ENCODE measurements at regions not wholly inside any gene's neighbourhood (a gene's known extent, or its start where the extent isn't known, plus 50 kb on each side); places are given as distances from the start of the nearest gene placed in this dataset.

DNA sequence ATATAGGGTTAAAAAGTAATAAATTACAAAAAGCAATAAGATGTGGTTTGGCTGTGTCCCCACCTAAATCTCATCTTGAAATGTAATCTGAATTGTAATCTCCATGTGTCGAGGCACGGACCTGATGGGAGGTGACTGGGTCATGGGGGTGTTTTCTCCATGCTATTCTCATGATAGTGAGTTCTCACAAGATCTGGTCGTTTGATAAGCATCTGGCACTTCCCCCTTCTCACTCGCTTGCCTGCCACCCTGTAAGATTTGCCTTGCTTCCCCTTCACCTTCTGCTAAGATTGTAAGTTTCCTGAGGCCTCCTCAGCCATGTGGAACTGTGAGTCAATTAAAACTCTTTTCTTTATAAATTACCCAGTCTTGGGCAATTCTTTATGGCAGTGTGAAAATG is 577.4 kb downstream of the TBC1D4 start:
- Mint-ChIP-seq H3K9me3 (no peaks in the 10 kb centered on the region), H3K4me3 (no peak overlapping the region), H3K4me1 (ENCODE audit: low read depth) (no peaks in the 10 kb centered on the region), H3K27ac (no peak overlapping the region), H3K36me3 (no peaks in the 10 kb centered on the region), H3K27me3 (peaks cover 4% of the 10 kb centered on the region)
- no peak for DNase-seq
- CTCF ChIA-PET: no interaction called here
- intact Hi-C loops (cut with micrococcal nuclease): loop anchor here (10.0 kb wide), 1 partner anchor 1120 kb away; no protein-coding TSS in a partner anchor
- POLR2A ChIA-PET: no interaction called here

DNA sequence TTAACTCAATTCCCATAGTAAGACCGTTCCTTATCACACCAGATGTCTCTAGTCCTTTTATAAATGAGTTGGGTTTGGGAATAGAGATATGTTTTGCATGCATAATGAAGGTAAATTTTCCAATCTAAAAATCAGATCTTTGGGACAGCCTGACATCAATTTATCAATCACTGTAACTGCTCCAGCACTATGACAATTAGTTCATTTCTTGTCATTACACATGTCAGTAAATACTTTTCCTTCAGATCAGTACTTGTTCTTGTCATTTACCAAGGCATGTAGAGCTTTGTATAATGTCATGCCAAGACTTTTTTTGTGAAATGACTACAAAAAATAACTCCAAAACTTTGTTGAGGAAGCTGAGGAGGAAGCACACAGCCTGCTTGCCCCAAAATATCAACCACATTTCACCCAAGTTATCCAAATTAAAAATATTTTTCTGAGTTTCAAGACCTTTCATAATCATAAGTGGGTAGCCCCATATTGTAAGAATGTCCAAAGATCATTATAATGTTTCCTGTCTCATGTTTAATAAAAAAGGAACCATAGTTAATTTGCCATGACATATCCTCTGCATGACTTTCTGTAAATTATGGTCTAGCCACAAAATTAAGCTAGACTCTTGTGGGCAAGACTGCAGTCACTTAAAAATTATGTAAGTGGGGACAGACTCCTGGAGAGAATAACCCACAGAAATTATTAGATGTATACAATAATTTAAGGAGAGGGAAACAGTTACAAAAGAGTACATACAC is 586.8 kb downstream of the TBC1D4 start:
- POLR2A ChIA-PET: no interaction called here
- CTCF ChIA-PET: no interaction called here

DNA sequence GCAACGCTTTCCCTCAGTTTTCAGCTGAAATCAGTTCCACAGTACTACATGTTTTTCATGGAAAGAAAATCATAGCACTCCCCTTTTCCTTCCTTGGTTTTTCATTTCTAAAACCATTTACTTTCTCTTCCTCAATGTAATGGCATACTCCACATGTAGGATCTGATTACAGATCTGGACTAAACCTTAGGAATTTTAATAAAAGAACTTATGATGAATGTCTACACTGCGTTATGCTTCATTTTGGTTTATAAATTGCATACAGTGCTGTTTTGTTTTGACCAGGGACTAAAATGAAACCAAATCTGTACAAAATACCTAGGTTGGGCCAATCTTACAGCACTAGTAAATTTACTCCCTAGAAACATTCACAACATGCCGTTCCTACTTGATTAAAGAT is 589.9 kb downstream of the TBC1D4 start:
- ChIA-PET POLR2A (no interaction called here), CTCF (no interaction called here)
- no peaks in the 10 kb centered on the region for H3K36me3 Mint-ChIP-seq
- H3K27me3 Mint-ChIP-seq: peaks cover 5% of the 10 kb centered on the region
- H3K9me3 Mint-ChIP-seq: no peaks in the 10 kb centered on the region
- DNase-seq: no peak
- no peak overlapping the region for H3K27ac Mint-ChIP-seq
- intact Hi-C loops (cut with micrococcal nuclease): no loop called here
- H3K4me3 Mint-ChIP-seq: no peak overlapping the region
- H3K4me1 Mint-ChIP-seq (ENCODE audit: low read depth): no peaks in the 10 kb centered on the region

More for the DNA sequence above, 586.8 kb downstream of the TBC1D4 start:
- Mint-ChIP-seq H3K27me3 (peaks cover 7% of the 10 kb centered on the region), H3K4me1 (ENCODE audit: low read depth) (no peaks in the 10 kb centered on the region), H3K36me3 (no peaks in the 10 kb centered on the region), H3K4me3 (no peak overlapping the region), H3K27ac (no peak overlapping the region), H3K9me3 (no peaks in the 10 kb centered on the region)
- intact Hi-C loops (cut with micrococcal nuclease): no loop called here
- no peak for DNase-seq

DNA sequence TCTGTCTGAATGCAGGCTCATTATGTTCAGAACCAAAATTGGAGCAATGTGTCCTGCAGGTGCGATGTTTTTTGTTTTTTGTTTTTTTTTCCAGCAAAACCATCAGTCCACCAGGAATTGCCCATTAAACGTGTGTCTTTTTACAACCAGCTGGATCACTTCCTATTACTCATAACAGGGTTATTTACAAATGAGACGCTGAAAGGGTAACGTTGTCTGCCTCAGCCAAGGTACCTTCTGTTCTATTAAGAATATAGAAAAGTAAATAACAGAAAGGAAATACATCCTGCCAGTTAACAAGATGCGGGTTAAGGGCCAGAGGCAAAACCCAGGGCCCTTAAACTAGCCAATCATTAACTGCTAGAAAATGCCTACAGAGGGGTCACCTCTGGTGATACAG is 590.4 kb downstream of the TBC1D4 start:
- intact Hi-C loops (cut with micrococcal nuclease): no loop called here
- POLR2A ChIA-PET: no interaction called here

DNA sequence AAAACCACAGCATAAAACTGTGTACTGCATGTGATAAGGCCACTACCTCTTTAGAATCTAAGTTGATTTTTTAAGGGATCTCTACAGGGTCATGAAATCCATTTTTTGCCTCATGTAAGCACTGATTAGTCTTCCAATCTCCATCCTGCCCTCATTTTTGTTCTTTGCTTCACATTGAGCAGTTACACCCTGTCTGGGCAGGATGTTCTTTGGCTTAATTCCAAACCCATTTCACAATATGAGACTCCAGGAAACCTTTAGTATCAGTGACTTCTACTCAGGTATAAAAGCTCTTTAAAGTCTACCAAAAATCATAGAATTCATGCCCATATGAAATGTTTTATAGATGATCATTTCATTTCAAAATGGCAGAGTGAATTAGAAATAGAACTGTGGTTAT is 592.6 kb downstream of the TBC1D4 start:
- ChIA-PET POLR2A (no interaction called here), CTCF (no interaction called here)
- peaks cover 3% of the 10 kb centered on the region for H3K27me3 Mint-ChIP-seq
- H3K4me3 Mint-ChIP-seq: no peak overlapping the region
- DNase-seq: no peak
- no peaks in the 10 kb centered on the region for H3K36me3 Mint-ChIP-seq
- H3K27ac Mint-ChIP-seq: no peak overlapping the region
- intact Hi-C loops (cut with micrococcal nuclease): no loop called here
- no peaks in the 10 kb centered on the region for H3K4me1 Mint-ChIP-seq (ENCODE audit: low read depth)
- H3K9me3 Mint-ChIP-seq: no peaks in the 10 kb centered on the region

More for the DNA sequence above, 590.4 kb downstream of the TBC1D4 start:
- CTCF ChIA-PET: no interaction called here
- Mint-ChIP-seq H3K4me3 (no peak overlapping the region), H3K27me3 (peaks cover 3% of the 10 kb centered on the region), H3K9me3 (no peaks in the 10 kb centered on the region), H3K36me3 (no peaks in the 10 kb centered on the region), H3K4me1 (ENCODE audit: low read depth) (no peaks in the 10 kb centered on the region), H3K27ac (no peak overlapping the region)
- DNase-seq: no peak

DNA sequence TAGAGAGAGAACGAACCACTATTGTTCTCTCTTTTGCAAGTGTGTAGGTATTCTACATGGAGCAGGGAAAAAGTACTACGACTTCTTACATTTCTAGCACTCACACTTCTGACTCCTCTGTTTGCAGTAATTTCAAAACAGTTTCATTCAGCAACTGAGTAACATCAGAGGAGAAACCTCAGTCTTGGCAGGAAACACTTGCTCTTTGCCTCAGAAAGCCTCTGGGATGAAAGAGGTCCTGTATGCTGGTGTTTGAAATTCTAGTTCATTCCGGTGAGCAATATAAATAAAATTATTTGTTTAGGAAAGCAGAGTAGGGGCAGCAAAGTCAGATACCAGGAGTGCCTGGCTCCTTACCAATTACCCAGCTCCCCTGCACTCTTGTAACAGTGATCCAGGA is 595.5 kb downstream of the TBC1D4 start:
- ChIA-PET CTCF (no interaction called here), POLR2A (no interaction called here)
- Mint-ChIP-seq H3K36me3 (no peaks in the 10 kb centered on the region), H3K4me3 (no peak overlapping the region), H3K27me3 (no peaks in the 10 kb centered on the region), H3K4me1 (ENCODE audit: low read depth) (no peaks in the 10 kb centered on the region), H3K27ac (no peak overlapping the region), H3K9me3 (no peaks in the 10 kb centered on the region)
- no peak for DNase-seq
- intact Hi-C loops (cut with micrococcal nuclease): no loop called here

DNA sequence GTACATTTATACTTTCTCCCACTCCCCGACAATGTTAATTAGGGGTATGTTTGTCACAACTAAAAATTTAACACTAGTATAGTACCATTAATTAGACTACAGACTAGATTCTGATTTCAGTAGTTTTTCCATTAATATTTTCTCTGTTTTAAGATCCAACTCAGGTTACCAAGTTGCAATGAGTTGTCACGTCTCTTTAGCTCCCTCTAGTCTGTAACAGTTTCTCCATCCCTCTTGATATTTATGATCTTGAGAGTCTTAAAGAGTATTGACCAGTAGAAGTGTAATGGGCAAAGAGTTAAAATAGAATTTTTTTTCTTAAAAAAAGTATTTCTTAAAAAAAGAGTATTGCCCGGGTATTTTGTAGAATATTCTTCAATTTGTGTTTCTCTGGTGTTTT is 598.1 kb downstream of the TBC1D4 start:
- peaks cover 2% of the 10 kb centered on the region for H3K27me3 Mint-ChIP-seq
- no peaks in the 10 kb centered on the region for H3K4me1 Mint-ChIP-seq (ENCODE audit: low read depth)
- no peak overlapping the region for H3K27ac Mint-ChIP-seq
- H3K4me3 Mint-ChIP-seq: no peak overlapping the region
- H3K36me3 Mint-ChIP-seq: no peaks in the 10 kb centered on the region
- H3K9me3 Mint-ChIP-seq: peaks cover 4% of the 10 kb centered on the region
- CTCF ChIA-PET: no interaction called here
- DNase-seq: no peak
- intact Hi-C loops (cut with micrococcal nuclease): no loop called here
- POLR2A ChIA-PET: no interaction called here

DNA sequence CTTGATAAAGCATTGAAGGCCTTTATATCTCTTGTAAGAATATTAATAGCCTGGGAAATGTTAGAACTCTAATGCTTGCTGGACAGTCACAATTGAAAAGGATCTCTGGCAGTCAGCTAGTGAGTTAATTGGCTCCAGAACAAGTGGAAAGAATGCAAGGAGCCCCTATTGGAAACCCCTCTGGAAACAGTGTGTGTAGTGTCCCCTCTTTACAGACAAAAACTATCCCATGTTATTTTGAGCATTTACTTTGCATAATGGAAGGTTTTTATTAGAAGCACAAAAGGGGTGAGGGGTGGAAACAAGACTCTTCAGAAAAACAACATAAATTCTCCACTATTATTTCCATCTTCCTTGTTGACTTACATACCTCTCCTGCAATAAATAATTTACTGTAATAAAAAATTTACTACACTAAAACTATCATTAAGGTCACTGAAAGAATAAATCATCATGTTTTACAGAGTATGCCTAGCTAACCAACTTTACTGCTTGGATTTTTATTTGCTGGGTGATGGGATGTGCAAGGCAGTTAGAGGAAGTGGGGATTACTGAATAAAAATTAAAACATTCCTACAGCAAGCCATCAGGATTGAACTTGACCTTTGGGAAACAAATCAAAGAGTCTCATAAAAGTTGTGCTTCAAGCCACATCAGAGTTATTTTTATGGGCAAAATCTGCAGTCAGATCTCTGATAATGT is 610.4 kb downstream of the TBC1D4 start:
- H3K9me3 Mint-ChIP-seq: peaks cover 8% of the 10 kb centered on the region
- no peaks in the 10 kb centered on the region for H3K27me3 Mint-ChIP-seq
- H3K27ac Mint-ChIP-seq: no peak overlapping the region
- intact Hi-C loops (cut with micrococcal nuclease): no loop called here
- no peak for DNase-seq
- no peak overlapping the region for H3K4me3 Mint-ChIP-seq
- no peaks in the 10 kb centered on the region for H3K4me1 Mint-ChIP-seq (ENCODE audit: low read depth)
- ChIA-PET POLR2A (no interaction called here), CTCF (no interaction called here)
- H3K36me3 Mint-ChIP-seq: no peaks in the 10 kb centered on the region

DNA sequence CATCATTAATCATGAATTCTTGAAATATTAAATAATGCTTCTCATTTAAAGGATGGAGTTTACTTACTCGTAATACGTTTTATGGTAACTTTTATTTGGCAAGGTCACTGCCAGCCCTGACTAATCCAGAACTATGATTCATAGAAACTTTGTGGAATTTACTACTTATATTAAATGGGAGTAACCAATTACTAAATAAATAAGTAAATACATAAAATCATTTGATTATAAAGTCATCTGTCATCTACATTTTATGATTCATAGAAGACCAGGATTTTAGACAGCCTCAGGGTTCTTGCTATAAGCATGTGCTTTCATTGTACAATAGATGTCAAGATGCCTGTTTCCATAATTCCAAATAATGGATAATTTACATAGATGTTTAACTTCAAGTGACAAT is 611.1 kb downstream of the TBC1D4 start:
- H3K4me1 Mint-ChIP-seq (ENCODE audit: low read depth): no peaks in the 10 kb centered on the region
- H3K9me3 Mint-ChIP-seq: peaks cover 8% of the 10 kb centered on the region
- CTCF ChIA-PET: no interaction called here
- intact Hi-C loops (cut with micrococcal nuclease): no loop called here
- no peaks in the 10 kb centered on the region for H3K36me3 Mint-ChIP-seq
- no peak overlapping the region for H3K4me3 Mint-ChIP-seq
- H3K27me3 Mint-ChIP-seq: no peaks in the 10 kb centered on the region
- POLR2A ChIA-PET: no interaction called here
- no peak overlapping the region for H3K27ac Mint-ChIP-seq
- no peak for DNase-seq

DNA sequence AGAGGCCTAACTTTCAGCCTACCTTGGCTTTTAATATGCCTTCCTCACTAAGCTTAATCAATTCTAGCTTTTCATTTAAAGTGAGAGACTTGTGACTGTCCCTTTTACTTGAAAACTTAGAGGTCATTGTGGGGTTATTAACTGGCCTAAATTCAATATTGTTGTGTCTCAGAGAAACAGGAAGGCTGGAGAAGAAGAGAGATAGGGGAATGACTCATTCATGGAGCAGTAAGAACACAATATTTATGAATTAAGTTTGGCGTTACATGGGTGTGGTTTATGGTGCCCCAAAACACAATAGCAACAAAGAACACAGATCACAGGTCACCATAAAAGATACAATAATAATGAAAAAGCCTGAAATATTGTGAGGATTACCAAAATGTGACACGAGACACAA is 612.1 kb downstream of the TBC1D4 start:
- DNase-seq: no peak
- no peak overlapping the region for H3K4me3 Mint-ChIP-seq
- intact Hi-C loops (cut with micrococcal nuclease): no loop called here
- no peaks in the 10 kb centered on the region for H3K4me1 Mint-ChIP-seq (ENCODE audit: low read depth)
- peaks cover 8% of the 10 kb centered on the region for H3K9me3 Mint-ChIP-seq
- no peaks in the 10 kb centered on the region for H3K36me3 Mint-ChIP-seq
- no peaks in the 10 kb centered on the region for H3K27me3 Mint-ChIP-seq
- POLR2A ChIA-PET: no interaction called here
- CTCF ChIA-PET: no interaction called here
- no peak overlapping the region for H3K27ac Mint-ChIP-seq

DNA sequence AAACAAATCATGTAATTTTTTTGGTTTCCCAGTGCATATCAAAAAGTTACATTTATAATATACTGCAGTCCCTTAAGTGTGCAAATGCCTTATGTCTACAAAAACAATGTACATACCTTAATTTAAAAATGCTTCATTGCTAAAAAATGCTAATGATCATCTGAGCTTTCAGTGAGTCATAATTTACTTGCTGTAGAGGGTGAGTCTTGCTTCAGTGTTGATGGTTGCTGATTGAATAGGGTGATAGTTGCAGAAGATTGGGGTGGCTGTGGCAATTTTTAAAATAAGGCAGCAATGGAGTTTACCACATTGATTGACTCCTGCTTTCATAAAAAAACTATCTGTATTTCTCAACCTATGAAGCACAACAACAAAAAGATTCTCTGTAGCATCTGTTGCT is 613.9 kb downstream of the TBC1D4 start:
- ChIA-PET POLR2A (no interaction called here), CTCF (no interaction called here)
- H3K27me3 Mint-ChIP-seq: no peaks in the 10 kb centered on the region
- H3K4me3 Mint-ChIP-seq: no peak overlapping the region
- no peak overlapping the region for H3K27ac Mint-ChIP-seq
- DNase-seq: no peak
- intact Hi-C loops (cut with micrococcal nuclease): no loop called here
- peaks cover 8% of the 10 kb centered on the region for H3K9me3 Mint-ChIP-seq
- H3K36me3 Mint-ChIP-seq: no peaks in the 10 kb centered on the region
- H3K4me1 Mint-ChIP-seq (ENCODE audit: low read depth): no peaks in the 10 kb centered on the region

DNA sequence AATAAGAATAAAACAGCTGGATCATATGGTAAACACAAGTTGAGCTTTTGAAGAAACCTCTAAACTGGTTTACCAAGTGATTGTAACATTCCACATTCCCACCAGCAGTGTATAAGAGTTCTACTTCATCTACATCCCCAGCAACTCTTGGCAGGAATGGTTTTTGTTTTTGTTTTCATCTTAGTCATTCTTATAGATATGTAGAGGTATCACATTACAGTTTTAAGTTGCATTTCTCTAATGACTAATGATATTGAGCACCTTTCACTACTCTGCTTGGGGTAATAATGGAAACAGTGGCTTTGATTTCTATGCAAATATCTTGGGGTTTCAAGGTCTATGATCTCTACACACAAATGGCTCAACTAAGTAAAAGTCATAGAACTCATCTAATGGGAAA is 614.5 kb downstream of the TBC1D4 start:
- no peaks in the 10 kb centered on the region for H3K27me3 Mint-ChIP-seq

DNA sequence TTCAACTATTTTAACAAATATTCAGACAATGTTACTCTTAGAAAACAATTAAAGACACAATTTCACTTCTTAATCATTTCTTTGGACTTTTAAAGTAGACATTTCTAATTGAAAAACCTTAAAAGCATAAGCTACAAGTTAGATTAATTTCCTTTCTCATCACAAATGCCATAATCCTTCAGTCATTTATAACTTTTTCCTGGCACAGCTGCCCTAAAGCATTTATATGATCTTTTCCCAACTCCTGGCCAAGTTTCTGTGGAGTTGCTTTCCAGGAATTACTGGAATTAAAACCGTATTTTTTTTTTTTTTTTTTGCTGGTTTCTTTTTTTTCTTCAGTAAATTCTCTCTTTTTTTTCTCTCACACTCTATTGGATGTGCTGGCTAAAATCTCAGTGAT is 615.9 kb downstream of the TBC1D4 start:
- CTCF ChIA-PET: interaction anchor here (0.7 kb wide), 1 partner anchor 91 kb away, joined by 3 read pairs; no protein-coding TSS in a partner anchor
- Mint-ChIP-seq H3K27me3 (no peaks in the 10 kb centered on the region), H3K9me3 (peaks cover 8% of the 10 kb centered on the region), H3K27ac (no peak overlapping the region), H3K4me3 (no peak overlapping the region), H3K4me1 (ENCODE audit: low read depth) (no peaks in the 10 kb centered on the region), H3K36me3 (no peaks in the 10 kb centered on the region)
- no peak for DNase-seq
- intact Hi-C loops (cut with micrococcal nuclease): no loop called here
- POLR2A ChIA-PET: no interaction called here

More for the DNA sequence above, 614.5 kb downstream of the TBC1D4 start:
- DNase-seq: no peak
- CTCF ChIA-PET: no interaction called here
- POLR2A ChIA-PET: no interaction called here
- Mint-ChIP-seq H3K4me3 (no peak overlapping the region), H3K27ac (no peak overlapping the region), H3K9me3 (peaks cover 8% of the 10 kb centered on the region), H3K4me1 (ENCODE audit: low read depth) (no peaks in the 10 kb centered on the region), H3K36me3 (no peaks in the 10 kb centered on the region)
- intact Hi-C loops (cut with micrococcal nuclease): no loop called here
